WTC11 (cell line): ENCODE measurements at regions not wholly inside any gene's neighbourhood (a gene's known extent, or its start where the extent isn't known, plus 50 kb on each side); places are given as distances from the start of the nearest gene placed in this dataset.

ENCODE experiments used
- ATAC-seq: fragments of 200-7000 bp; cut with Tn5 transposase; 2 replicates; pipeline ENCODE4 v1.10.0; 2021; ENCODE audit warnings: mild to moderate bottlenecking, moderate library complexity
- CTCF ChIA-PET: fragments of 300-600 bp; sonication (Branson Sonifier 250); formaldehyde crosslinking; loops from one replicate; lab custom pipeline; 2021; ENCODE audit warnings: antibody characterized with exemption; lab: Charles Lee
- POLR2A ChIA-PET: fragments of 350-600 bp; sonication (Branson Sonifier 250); formaldehyde crosslinking; loops from one replicate; lab custom pipeline; 2021; ENCODE audit warnings: antibody characterized with exemption; lab: Charles Lee
- DNase-seq: peaks from one replicate; pipeline ENCODE4 v3.0.0; 2021; ENCODE audit warnings: low spot score
- H3K27ac Mint-ChIP-seq: 2 replicates; pipeline ENCODE4 v1.8.0; 2021; ENCODE audit warnings: mixed read lengths
- H3K27me3 Mint-ChIP-seq: 2 replicates; pipeline ENCODE4 v1.8.0; 2021; ENCODE audit warnings: low read depth, mild to moderate bottlenecking, moderate library complexity, mixed read lengths
- H3K36me3 Mint-ChIP-seq: 2 replicates; pipeline ENCODE4 v1.8.0; 2021; ENCODE audit warnings: mixed read lengths
- H3K4me1 Mint-ChIP-seq: 2 replicates; pipeline ENCODE4 v1.8.0; 2022; ENCODE audit warnings: mixed read lengths
- H3K4me3 Mint-ChIP-seq: 2 replicates; pipeline ENCODE4 v1.8.0; 2021; ENCODE audit warnings: mild to moderate bottlenecking, moderate library complexity, mixed read lengths
- H3K9me3 Mint-ChIP-seq: 2 replicates; pipeline ENCODE4 v1.8.0; 2021; ENCODE audit warnings: mixed read lengths
- ARID4B ChIP-seq: sonication (generic); formaldehyde crosslinking; IDR thresholded peaks from 2 replicates; pipeline ENCODE4 v1.8.0; 2023; ENCODE audit warnings: missing genetic modification reagents, mild to moderate bottlenecking, borderline replicate concordance
- ATF3 ChIP-seq: sonication (generic); formaldehyde crosslinking; conservative IDR thresholded peaks from 2 replicates; pipeline ENCODE4 v1.8.1; 2022; ENCODE audit warnings: mild to moderate bottlenecking, missing genetic modification reagents
- CTCF ChIP-seq: fragments of 200-600 bp; IDR thresholded peaks from 2 replicates; pipeline ENCODE4 v1.8.0; 2022; ENCODE audit warnings: antibody characterized with exemption
- ELF4 ChIP-seq: sonication (generic); formaldehyde crosslinking; IDR thresholded peaks from 2 replicates; pipeline ENCODE4 v1.8.1; 2022; ENCODE audit warnings: low read depth, mild to moderate bottlenecking, moderate library complexity, missing genetic modification reagents
- HMGA2 ChIP-seq: fragments of 250-450 bp; sonication (Bioruptor Pico); IDR thresholded peaks from 2 replicates; pipeline ENCODE4 v1.4.0; 2021; ENCODE audit warnings: mild to moderate bottlenecking, moderate library complexity
- HMGXB4 ChIP-seq: sonication (generic); formaldehyde crosslinking; IDR thresholded peaks from 2 replicates; pipeline ENCODE4 v1.8.1; 2023; ENCODE audit warnings: mild to moderate bottlenecking, moderate library complexity, missing genetic modification reagents
- IRF1 ChIP-seq: sonication (generic); formaldehyde crosslinking; IDR thresholded peaks from 2 replicates; pipeline ENCODE4 v1.8.0; 2023; ENCODE audit warnings: missing genetic modification reagents
- KAT7 ChIP-seq: sonication (generic); formaldehyde crosslinking; IDR thresholded peaks from 2 replicates; pipeline ENCODE4 v1.8.1; 2023; ENCODE audit warnings: missing genetic modification reagents, mild to moderate bottlenecking, borderline replicate concordance
- MLX ChIP-seq: sonication (generic); formaldehyde crosslinking; IDR thresholded peaks from 2 replicates; pipeline ENCODE4 v1.8.1; 2023; ENCODE audit warnings: mild to moderate bottlenecking, missing genetic modification reagents, moderate library complexity
- MYBL2 ChIP-seq: sonication (generic); formaldehyde crosslinking; IDR thresholded peaks from 2 replicates; pipeline ENCODE4 v1.8.1; 2023; ENCODE audit warnings: mild to moderate bottlenecking, moderate library complexity, missing genetic modification reagents
- NFE2L1 ChIP-seq: sonication (generic); formaldehyde crosslinking; IDR thresholded peaks from 2 replicates; pipeline ENCODE4 v1.8.1; 2023; ENCODE audit warnings: missing genetic modification reagents
- NFYB ChIP-seq: sonication (generic); formaldehyde crosslinking; conservative IDR thresholded peaks from 2 replicates; pipeline ENCODE4 v1.8.0; 2022; ENCODE audit warnings: low read depth, missing genetic modification reagents
- NR3C1 ChIP-seq: sonication (generic); formaldehyde crosslinking; conservative IDR thresholded peaks from 2 replicates; pipeline ENCODE4 v1.8.1; 2023; ENCODE audit warnings: low read depth, mild to moderate bottlenecking, missing genetic modification reagents
- OVOL2 ChIP-seq: fragments of 250-450 bp; sonication (Bioruptor Pico); IDR thresholded peaks from 2 replicates; pipeline ENCODE4 v1.9.0; 2021; ENCODE audit warnings: mild to moderate bottlenecking, borderline replicate concordance
- RORB ChIP-seq: fragments of 250-450 bp; sonication (Bioruptor Pico); IDR thresholded peaks from 2 replicates; pipeline ENCODE4 v1.9.0; 2021; ENCODE audit warnings: mild to moderate bottlenecking
- SMAD3 ChIP-seq: sonication (generic); formaldehyde crosslinking; IDR thresholded peaks from 2 replicates; pipeline ENCODE4 v1.8.0; 2022; ENCODE audit warnings: missing genetic modification reagents, mild to moderate bottlenecking, borderline replicate concordance
- TEAD1 ChIP-seq: sonication (generic); formaldehyde crosslinking; IDR thresholded peaks from 2 replicates; pipeline ENCODE4 v1.8.0; 2022; ENCODE audit warnings: mild to moderate bottlenecking, missing genetic modification reagents
- USF1 ChIP-seq: sonication (generic); formaldehyde crosslinking; IDR thresholded peaks from 2 replicates; pipeline ENCODE4 v1.8.0; 2022; ENCODE audit warnings: mild to moderate bottlenecking, missing genetic modification reagents
- ZNF671 ChIP-seq: fragments of 250-450 bp; sonication (Bioruptor Pico); IDR thresholded peaks from 2 replicates; pipeline ENCODE4 v1.8.0; 2021; ENCODE audit warnings: mild to moderate bottlenecking
- ZSCAN18 ChIP-seq: fragments of 250-450 bp; sonication (Bioruptor Pico); IDR thresholded peaks from 2 replicates; pipeline ENCODE4 v2.1.2; 2022; ENCODE audit warnings: mild to moderate bottlenecking, moderate library complexity

GRCh38 chr2:234166531-234166930 is 116.0 kb downstream of the SPP2 start:
- H3K27me3 Mint-ChIP-seq: peaks cover 13% of the 10 kb centered on the region
- ChIA-PET CTCF (no interaction called here), POLR2A (no interaction called here)
- ATAC-seq (no peak), DNase-seq (no peak)
- no peaks in the 10 kb centered on the region for H3K36me3 Mint-ChIP-seq
- peaks cover 38% of the 10 kb centered on the region for H3K4me1 Mint-ChIP-seq
- 0 out of 2 replicates have a peak, but pooled peaks cover 3% of the 10 kb centered on the region for H3K9me3 Mint-ChIP-seq
- H3K4me3 Mint-ChIP-seq: no peak overlapping the region
- TF ChIP-seq USF1 (CRISPR knock-in tag) (no peak), MLX (CRISPR knock-in tag) (no peak), ATF3 (no peak)
- H3K27ac Mint-ChIP-seq: no peak overlapping the region

GRCh38 chr2:234165421-234165820 is 114.9 kb downstream of the SPP2 start:
- ATAC-seq: peak; percentile 52
- H3K27me3 Mint-ChIP-seq: peaks cover 6% of the 10 kb centered on the region; the same call in 1 of the 2 replicates
- no peak overlapping the region for H3K4me3 Mint-ChIP-seq
- H3K4me1 Mint-ChIP-seq: peaks cover 38% of the 10 kb centered on the region
- no peak overlapping the region for H3K27ac Mint-ChIP-seq
- no peaks in the 10 kb centered on the region for H3K36me3 Mint-ChIP-seq
- POLR2A ChIA-PET: no interaction called here
- TF ChIP-seq MLX (CRISPR knock-in tag) (no peak), OVOL2 (CRISPR knock-in tag) (no peak), ARID4B (CRISPR knock-in tag) (no peak), IRF1 (no peak), HMGA2 (no peak), NFE2L1 (CRISPR knock-in tag) (no peak), ZNF671 (no peak), ELF4 (CRISPR knock-in tag) (no peak), MYBL2 (CRISPR knock-in tag) (no peak), SMAD3 (no peak), CTCF (no peak), HMGXB4 (CRISPR knock-in tag) (no peak), ZSCAN18 (CRISPR knock-in tag) (no peak), RORB (CRISPR knock-in tag) (no peak), KAT7 (CRISPR knock-in tag) (no peak), NFYB (CRISPR knock-in tag) (no peak), USF1 (CRISPR knock-in tag) (no peak), TEAD1 (no peak), NR3C1 (no peak)
- 0 out of 2 replicates have a peak, but pooled peaks cover 3% of the 10 kb centered on the region for H3K9me3 Mint-ChIP-seq
- DNase-seq: no peak
- CTCF ChIA-PET: no interaction called here
